HCT116 (cell line): ENCODE measurements at regions not wholly inside any gene's neighbourhood (a gene's known extent, or its start where the extent isn't known, plus 50 kb on each side); places are given as distances from the start of the nearest gene placed in this dataset.
"Not testable (repeated sequence)": the region's sequence is repeated elsewhere in the genome, so short reads cannot be mapped to it uniquely, and the experiment has no call there.

Experiments used
- ATAC-seq: fragments of 200-7000 bp; cut with Tn5 transposase; 2 replicates; pipeline ENCODE4 v1.9.1; 2020; ENCODE audit warnings: mild to moderate bottlenecking, moderate library complexity
- BruUV-seq: library from RNA; stranded (reverse); fragments of 400-500 nt; replicated peaks from 2 replicates; lab custom pipeline; 2021; lab: Mats Ljungman, UMichigan
- CTCF ChIA-PET: fragments of 300-600 bp; sonication (Branson Sonifier 250); formaldehyde crosslinking; loops from one replicate; lab custom pipeline; 2021; ENCODE audit warnings: antibody characterized with exemption; lab: Charles Lee
- POLR2A ChIA-PET: fragments of 300-600, 350-600 bp; sonication (Branson Sonifier 250); formaldehyde crosslinking; loops from one replicate; lab custom pipeline; 2021; ENCODE audit warnings: antibody characterized with exemption; lab: Charles Lee
- RAD21 ChIA-PET, 2 experiments: fragments of 300-600 bp; sonication (Branson Sonifier 250); formaldehyde crosslinking; loops; one replicate each; lab custom pipeline; 2023; ENCODE audit warnings: low total read pairs in 2 of 2; ENCODE audit not compliant: uncharacterized antibody in 2 of 2, unreplicated experiment in 2 of 2, low non-redundant PET in 1 of 2; lab: Charles Lee
- DNase-seq: peaks from one replicate; pipeline ENCODE4 v3.0.0-alpha.2; 2010; ENCODE audit warnings: low read depth, low spot score
- H2AFZ ChIP-seq: fragments of 200-600 bp; shearing (Covaris generic), sonication (generic); 2 replicates; pipeline ENCODE4 v1.6.1; 2017; ENCODE audit warnings: low read depth, mixed run types, mixed read lengths, antibody characterized with exemption, low read length; ENCODE audit not compliant: poor library complexity, severe bottlenecking
- H3K27ac ChIP-seq: 2 replicates; pipeline ENCODE4 v1.5.1; 2012; ENCODE audit warnings: low read depth, low read length
- H3K27me3 ChIP-seq: fragments of 200-600 bp; sonication (generic); 2 replicates; pipeline ENCODE4 v1.6.1; 2016; ENCODE audit warnings: mixed run types, low read length, mixed read lengths; ENCODE audit not compliant: insufficient read depth
- H3K36me3 ChIP-seq, 2 experiments: fragments of 200-500 bp in 1 of 2; fragments of 200-600 bp in 1 of 2; sonication (Bioruptor generic) in 1 of 2; sonication (generic) in 1 of 2; 2 replicates each; pipeline versions ENCODE4 v1.5.1 to v1.6.1; 2014 to 2016; ENCODE audit warnings: low read length in 2 of 2, inconsistent platforms in 1 of 2, mixed read lengths in 1 of 2, mixed run types in 1 of 2; ENCODE audit not compliant: insufficient read depth in 2 of 2, control insufficient read depth in 1 of 2
- H3K4me1 ChIP-seq, 2 experiments: fragments of 200-600 bp in 1 of 2; sonication (generic) in 1 of 2; 2 replicates each; pipeline versions ENCODE4 v1.5.1 to v1.6.1; 2012 to 2017; ENCODE audit warnings: low read length in 2 of 2, inconsistent platforms in 1 of 2, mild to moderate bottlenecking in 1 of 2, mixed read lengths in 1 of 2, mixed run types in 1 of 2, moderate library complexity in 1 of 2; ENCODE audit not compliant: insufficient read depth in 2 of 2, control insufficient read depth in 1 of 2
- H3K4me2 ChIP-seq: fragments of 200-600 bp; sonication (generic); 2 replicates; pipeline ENCODE4 v1.6.1; 2017; ENCODE audit warnings: mixed run types, low read length, mixed read lengths
- H3K4me3 ChIP-seq, 2 experiments: fragments of 200-600 bp in 1 of 2; sonication (generic) in 1 of 2; replicated peaks in 1 of 2; 2 replicates each; pipeline ENCODE4 v1.5.1; 2011 to 2016; ENCODE audit warnings: low read length in 2 of 2, control low read depth in 1 of 2, low read depth in 1 of 2, mild to moderate bottlenecking in 1 of 2, mixed read lengths in 1 of 2, mixed run types in 1 of 2
- H3K79me2 ChIP-seq: fragments of 200-600 bp; sonication (generic); 2 replicates; pipeline ENCODE4 v1.6.1; 2017; ENCODE audit warnings: mild to moderate bottlenecking, mixed run types, low read length, moderate library complexity, mixed read lengths; ENCODE audit not compliant: insufficient read depth
- H3K9ac ChIP-seq: fragments of 200-600 bp; sonication (generic); 2 replicates; pipeline ENCODE4 v1.6.1; 2016; ENCODE audit warnings: low read length, mixed read lengths
- H3K9me2 ChIP-seq: fragments of 200-600 bp; sonication (generic), shearing (Covaris generic); 2 replicates; pipeline ENCODE4 v1.6.1; 2017; ENCODE audit warnings: mixed run types, mild to moderate bottlenecking, moderate library complexity; ENCODE audit not compliant: insufficient read depth
- H3K9me3 ChIP-seq, 2 experiments: fragments of 200-500 bp in 1 of 2; fragments of 200-600 bp in 1 of 2; sonication (Bioruptor generic) in 1 of 2; sonication (generic) in 1 of 2; 2 replicates each; pipeline ENCODE4 v1.6.1; 2014 to 2017; ENCODE audit warnings: low read length in 2 of 2, mixed read lengths in 2 of 2, inconsistent platforms in 1 of 2, low read depth in 1 of 2, mild to moderate bottlenecking in 1 of 2, mixed run types in 1 of 2, moderate library complexity in 1 of 2; ENCODE audit not compliant: control insufficient read depth in 1 of 2, insufficient read depth in 1 of 2
- H4K20me1 ChIP-seq: fragments of 200-600 bp; sonication (generic), shearing (Covaris generic); 2 replicates; pipeline ENCODE4 v1.6.1; 2017; ENCODE audit warnings: mixed run types, mild to moderate bottlenecking, moderate library complexity; ENCODE audit not compliant: insufficient read depth
- ATF3 ChIP-seq: IDR thresholded peaks from 2 replicates; pipeline ENCODE4 v1.6.1; 2012
- CEBPB ChIP-seq: IDR thresholded peaks from 2 replicates; pipeline ENCODE4 v1.6.1; 2012; ENCODE audit warnings: low read depth
- EZH2 ChIP-seq: fragments of 200-600 bp; sonication (generic); IDR thresholded peaks from 2 replicates; pipeline ENCODE4 v1.6.1; 2017; ENCODE audit warnings: antibody characterized with exemption, mixed run types
- POLR2AphosphoS5 ChIP-seq: IDR thresholded peaks from 2 replicates; pipeline ENCODE4 v1.6.1; 2011; ENCODE audit warnings: mild to moderate bottlenecking, low read depth, low read length, moderate library complexity
- REST ChIP-seq: IDR thresholded peaks from 2 replicates; pipeline ENCODE4 v1.6.1; 2012; ENCODE audit warnings: low read depth
- SP1 ChIP-seq: IDR thresholded peaks from 2 replicates; pipeline ENCODE4 v1.6.1; 2012; ENCODE audit warnings: low read depth
- SRF ChIP-seq: IDR thresholded peaks from 2 replicates; pipeline ENCODE4 v1.6.1; 2012; ENCODE audit warnings: low read depth
- TCF7L2 ChIP-seq: IDR thresholded peaks from 2 replicates; pipeline ENCODE4 v1.7.0; 2011; ENCODE audit warnings: borderline replicate concordance, inconsistent platforms; ENCODE audit not compliant: insufficient read depth, insufficient read length; ENCODE audit errors: extremely low read depth
- intact Hi-C: fragments of 100-400 bp; cut with micrococcal nuclease; formaldehyde crosslinking; loops from 2 replicates; pipeline ENCODE4 v1.10.0; 2022

- H3K79me2 ChIP-seq, H3K4me2 ChIP-seq, H3K9me3 ChIP-seq, H4K20me1 ChIP-seq, intact Hi-C loops, H3K27me3 ChIP-seq, H3K9ac ChIP-seq, H3K4me1 ChIP-seq, BruUV-seq, H3K9me2 ChIP-seq, RAD21 ChIA-PET, CTCF ChIA-PET, ATAC-seq, H2AFZ ChIP-seq, DNase-seq, H3K27ac ChIP-seq, POLR2A ChIA-PET, H3K36me3 ChIP-seq, H3K4me3 ChIP-seq: not testable (repeated sequence)
Observed at GRCh38 chrX:122140219-122140618, 1043.9 kb upstream of the GRIA3 start.

GRCh38 chrX:122154019-122154418, 1030.1 kb upstream of the GRIA3 start:
- Histone ChIP-seq H3K36me3 (no peaks in the 10 kb centered on the region), H3K4me2 (no peak overlapping the region), H3K27ac (no peak overlapping the region), H3K9me3 (no peaks in the 10 kb centered on the region), H3K27me3 (no peaks in the 10 kb centered on the region), H3K4me1 (no peaks in the 10 kb centered on the region), H2AFZ (no peak overlapping the region), H4K20me1 (no peaks in the 10 kb centered on the region), H3K9ac (no peak overlapping the region), H3K79me2 (no peaks in the 10 kb centered on the region), H3K4me3 (no peak overlapping the region), H3K9me2 (no peaks in the 10 kb centered on the region)
- intact Hi-C loops = no loop called here
- no peak for TF ChIP-seq SRF
- no peak for TF ChIP-seq SP1
- DNase-seq (no peak), ATAC-seq (no peak)
- no TSS peak for BruUV-seq
- ChIA-PET POLR2A (no interaction called here), CTCF (no interaction called here), RAD21 (no interaction called here)

- ChIA-PET RAD21 (no interaction called here), CTCF (no interaction called here), POLR2A (no interaction called here)
- ATAC-seq (no peak), DNase-seq (no peak)
- no peak overlapping the region for H3K9ac ChIP-seq
- TF ChIP-seq REST (no peak), POLR2AphosphoS5 (no peak), ATF3 (no peak), EZH2 (no peak), TCF7L2 (no peak), CEBPB (no peak)
- H3K36me3 ChIP-seq = no peaks in the 10 kb centered on the region
- H3K9me2 ChIP-seq = no peaks in the 10 kb centered on the region
- intact Hi-C loops = no loop called here
- no peak overlapping the region for H3K4me3 ChIP-seq
- no peaks in the 10 kb centered on the region for H4K20me1 ChIP-seq
- no TSS peak for BruUV-seq
- H3K27ac ChIP-seq = no peak overlapping the region
- H3K9me3 ChIP-seq = no peaks in the 10 kb centered on the region
- H3K4me2 ChIP-seq = no peak overlapping the region
- H3K4me1 ChIP-seq = no peaks in the 10 kb centered on the region
- H2AFZ ChIP-seq = no peak overlapping the region
- H3K79me2 ChIP-seq = no peaks in the 10 kb centered on the region
- no peaks in the 10 kb centered on the region for H3K27me3 ChIP-seq
Observed at GRCh38 chrX:122168241-122168640, 1015.8 kb upstream of the GRIA3 start.
